ENCODE measurements at regions not wholly inside any gene's neighbourhood (a gene's known extent, or its start where the extent isn't known, plus 50 kb on each side); places are given as distances from the start of the nearest gene placed in this dataset.

DNA sequence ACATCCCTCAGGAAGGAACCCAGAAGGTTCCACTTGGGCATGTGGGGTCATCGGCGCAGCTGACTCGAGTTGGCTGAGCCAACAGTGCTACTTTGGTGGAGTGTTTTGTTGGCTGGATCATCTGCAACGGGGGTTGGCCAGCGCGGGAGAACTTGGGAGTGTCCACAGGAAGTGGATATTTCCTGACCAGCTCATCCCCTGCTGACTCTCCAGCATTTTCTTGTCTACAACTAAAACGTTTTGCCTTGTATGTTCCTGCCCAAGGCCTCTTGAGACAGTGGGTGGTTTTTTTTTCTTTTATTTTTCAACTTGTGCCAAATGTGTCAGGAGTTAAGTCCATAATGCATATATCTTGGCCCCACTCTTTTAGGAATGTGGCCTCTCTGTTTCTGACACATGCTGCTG, 208.6 kb downstream of the ZNF365 start:
- TF ChIP-seq, protein P1, sequence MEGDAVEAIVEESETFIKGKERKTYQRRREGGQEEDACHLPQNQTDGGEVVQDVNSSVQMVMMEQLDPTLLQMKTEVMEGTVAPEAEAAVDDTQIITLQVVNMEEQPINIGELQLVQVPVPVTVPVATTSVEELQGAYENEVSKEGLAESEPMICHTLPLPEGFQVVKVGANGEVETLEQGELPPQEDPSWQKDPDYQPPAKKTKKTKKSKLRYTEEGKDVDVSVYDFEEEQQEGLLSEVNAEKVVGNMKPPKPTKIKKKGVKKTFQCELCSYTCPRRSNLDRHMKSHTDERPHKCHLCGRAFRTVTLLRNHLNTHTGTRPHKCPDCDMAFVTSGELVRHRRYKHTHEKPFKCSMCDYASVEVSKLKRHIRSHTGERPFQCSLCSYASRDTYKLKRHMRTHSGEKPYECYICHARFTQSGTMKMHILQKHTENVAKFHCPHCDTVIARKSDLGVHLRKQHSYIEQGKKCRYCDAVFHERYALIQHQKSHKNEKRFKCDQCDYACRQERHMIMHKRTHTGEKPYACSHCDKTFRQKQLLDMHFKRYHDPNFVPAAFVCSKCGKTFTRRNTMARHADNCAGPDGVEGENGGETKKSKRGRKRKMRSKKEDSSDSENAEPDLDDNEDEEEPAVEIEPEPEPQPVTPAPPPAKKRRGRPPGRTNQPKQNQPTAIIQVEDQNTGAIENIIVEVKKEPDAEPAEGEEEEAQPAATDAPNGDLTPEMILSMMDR (IDR thresholded peaks at IDR 0.05 in 4 of 5, conservative IDR thresholded peaks at IDR 0.05 in 1 of 5), result no peak
- no peak for TF ChIP-seq POLR2A (IDR thresholded peaks at IDR 0.05)

All from gastrocnemius medialis (tissue), 4 donors.